ENCODE measurements at regions not wholly inside any gene's neighbourhood (a gene's known extent, or its start where the extent isn't known, plus 50 kb on each side); places are given as distances from the start of the nearest gene placed in this dataset.
"Not testable (repeated sequence)": the region's sequence is repeated elsewhere in the genome, so short reads cannot be mapped to it uniquely, and the experiment has no call there.

DNA sequence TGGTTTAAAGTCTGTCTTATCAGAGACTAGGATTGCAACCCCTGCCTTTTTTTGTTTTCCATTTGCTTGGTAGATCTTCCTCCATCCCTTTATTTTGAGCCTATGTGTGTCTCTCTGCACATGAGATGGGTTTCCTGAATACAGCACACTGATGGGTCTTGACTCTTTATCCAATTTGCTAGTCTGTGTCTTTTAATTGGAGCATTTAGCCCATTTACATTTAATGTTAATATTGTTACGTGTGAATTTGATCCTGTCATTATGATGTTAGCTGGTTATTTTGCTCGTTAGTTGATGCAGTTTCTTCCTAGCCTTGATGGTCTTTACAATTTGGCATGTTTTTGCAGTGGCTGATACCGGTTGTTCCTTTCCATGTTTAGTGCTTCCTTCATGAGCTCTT lies 344.0 kb downstream of the ABCC12 start:
- not testable (repeated sequence) for TF ChIP-seq POLR2A, POLR2AphosphoS5 (IDR thresholded peaks at IDR 0.05)
- TF ChIP-seq, protein P1, sequence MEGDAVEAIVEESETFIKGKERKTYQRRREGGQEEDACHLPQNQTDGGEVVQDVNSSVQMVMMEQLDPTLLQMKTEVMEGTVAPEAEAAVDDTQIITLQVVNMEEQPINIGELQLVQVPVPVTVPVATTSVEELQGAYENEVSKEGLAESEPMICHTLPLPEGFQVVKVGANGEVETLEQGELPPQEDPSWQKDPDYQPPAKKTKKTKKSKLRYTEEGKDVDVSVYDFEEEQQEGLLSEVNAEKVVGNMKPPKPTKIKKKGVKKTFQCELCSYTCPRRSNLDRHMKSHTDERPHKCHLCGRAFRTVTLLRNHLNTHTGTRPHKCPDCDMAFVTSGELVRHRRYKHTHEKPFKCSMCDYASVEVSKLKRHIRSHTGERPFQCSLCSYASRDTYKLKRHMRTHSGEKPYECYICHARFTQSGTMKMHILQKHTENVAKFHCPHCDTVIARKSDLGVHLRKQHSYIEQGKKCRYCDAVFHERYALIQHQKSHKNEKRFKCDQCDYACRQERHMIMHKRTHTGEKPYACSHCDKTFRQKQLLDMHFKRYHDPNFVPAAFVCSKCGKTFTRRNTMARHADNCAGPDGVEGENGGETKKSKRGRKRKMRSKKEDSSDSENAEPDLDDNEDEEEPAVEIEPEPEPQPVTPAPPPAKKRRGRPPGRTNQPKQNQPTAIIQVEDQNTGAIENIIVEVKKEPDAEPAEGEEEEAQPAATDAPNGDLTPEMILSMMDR (IDR thresholded peaks at IDR 0.05) = not testable (repeated sequence)
